Coronary artery (tissue), 2 donors: ENCODE measurements at regions not wholly inside any gene's neighbourhood (a gene's known extent, or its start where the extent isn't known, plus 50 kb on each side); places are given as distances from the start of the nearest gene placed in this dataset.

ENCODE experiments used
- DNase-seq: peaks from one replicate; pipeline ENCODE4 v3.0.0-alpha.2; 2017; ENCODE audit warnings: low spot score
- H3K27ac ChIP-seq, 2 donors: fragments of 200-600 bp; sonication (generic); one replicate each; pipeline ENCODE4 v1.5.1; 2016 to 2019
- H3K4me3 ChIP-seq: fragments of 200-600 bp; sonication (generic); 2 replicates; pipeline ENCODE4 v1.5.1; 2016; ENCODE audit warnings: mild to moderate bottlenecking, moderate library complexity
- CTCF ChIP-seq: fragments of 200-600 bp; sonication (generic); IDR thresholded peaks from one replicate; pipeline ENCODE4 v1.5.1; 2019; ENCODE audit warnings: antibody characterized with exemption

GRCh38 chr7:85328456-85328998 lies 141.7 kb upstream of the SEMA3D start:
- DNase-seq = no peak
- H3K4me3 ChIP-seq = no peak overlapping the region
- H3K27ac ChIP-seq = no peak overlapping the region
- TF ChIP-seq CTCF = no peak

- TF ChIP-seq CTCF = no peak
- no peak overlapping the region for H3K4me3 ChIP-seq
- no peak for DNase-seq
These were observed 137.4 kb upstream of the SEMA3D start for GRCh38 chr7:85324145-85324799.

GRCh38 chr7:85322252-85322651 lies 135.4 kb upstream of the SEMA3D start:
- no peak for TF ChIP-seq CTCF
- DNase-seq = no peak
- H3K27ac ChIP-seq = no peak overlapping the region

More at GRCh38 chr7:85324145-85324799, 137.4 kb upstream of the SEMA3D start:
- no peak overlapping the region for H3K27ac ChIP-seq

GRCh38 chr7:85320699-85321476 lies 134.0 kb upstream of the SEMA3D start:
- H3K27ac ChIP-seq = no peak overlapping the region
- no peak for TF ChIP-seq CTCF
- DNase-seq = no peak
- no peak overlapping the region for H3K4me3 ChIP-seq

More at GRCh38 chr7:85322252-85322651, 135.4 kb upstream of the SEMA3D start:
- H3K4me3 ChIP-seq = no peak overlapping the region

- no peak overlapping the region for H3K4me3 ChIP-seq
- TF ChIP-seq CTCF = no peak
- no peak overlapping the region for H3K27ac ChIP-seq
- no peak for DNase-seq
These were observed 129.6 kb upstream of the SEMA3D start for GRCh38 chr7:85316489-85316888.

- no peak for TF ChIP-seq CTCF
- DNase-seq = no peak
- no peak overlapping the region for H3K4me3 ChIP-seq
- H3K27ac ChIP-seq = no peak overlapping the region
These were observed 123.4 kb upstream of the SEMA3D start for GRCh38 chr7:85310301-85310700.
